Tibial artery (tissue), 4 donors: ENCODE measurements at regions not wholly inside any gene's neighbourhood (a gene's known extent, or its start where the extent isn't known, plus 50 kb on each side); places are given as distances from the start of the nearest gene placed in this dataset.

ENCODE experiments used
- DNase-seq, 2 donors: peaks; one replicate each; pipeline ENCODE4 v3.0.0-alpha.2; 2019
- H3K27ac ChIP-seq, 2 donors: fragments of 200-600 bp; sonication (generic) in 1 of 2; 1 replicate in 1 of 2; 2 replicates in 1 of 2; pipeline ENCODE4 v1.5.1; 2018 to 2019; ENCODE audit warnings: mild to moderate bottlenecking in 1 of 2
- H3K27me3 ChIP-seq, 2 donors: fragments of 200-600 bp; sonication (generic) in 1 of 2; one replicate each; pipeline versions ENCODE4 v1.5.1 to v1.6.0; 2016 to 2019
- H3K36me3 ChIP-seq, 3 donors: fragments of 200-600 bp; sonication (generic) in 2 of 3; one replicate each; pipeline ENCODE4 v1.5.1; 2016 to 2019; ENCODE audit warnings: mild to moderate bottlenecking in 2 of 3
- H3K4me1 ChIP-seq, 4 donors: fragments of 200-600 bp; sonication (generic) in 2 of 4; 1 replicate in 3 of 4; 2 replicates in 1 of 4; pipeline ENCODE4 v1.5.1; 2016 to 2019
- H3K4me3 ChIP-seq, 2 donors: fragments of 200-600 bp; sonication (generic) in 1 of 2; 1 replicate in 1 of 2; 2 replicates in 1 of 2; pipeline ENCODE4 v1.5.1; 2018 to 2019; ENCODE audit warnings: mild to moderate bottlenecking in 2 of 2
- H3K9me3 ChIP-seq, 3 donors: fragments of 200-600 bp; sonication (generic) in 1 of 3; one replicate each; pipeline ENCODE4 v1.5.1; 2016 to 2019
- CTCF ChIP-seq, 2 experiments: fragments of 200-600 bp in 1 of 2; fragments of 450-650 bp in 1 of 2; IDR thresholded peaks; one replicate each; pipeline ENCODE4 v1.5.1; 2017 to 2019; ENCODE audit warnings: antibody characterized with exemption in 2 of 2, mild to moderate bottlenecking in 1 of 2, moderate library complexity in 1 of 2
- intact Hi-C: fragments of 100-400 bp; cut with DNase I; formaldehyde crosslinking; loops from one replicate; pipeline ENCODE4 v1.15.0; 2023; ENCODE audit warnings: low total_unique reads

- H3K27me3 ChIP-seq = no peaks in the 10 kb centered on the region
- DNase-seq = no peak
- no peaks in the 10 kb centered on the region for H3K9me3 ChIP-seq
- no peaks in the 10 kb centered on the region for H3K36me3 ChIP-seq
- no peak for TF ChIP-seq CTCF (IDR thresholded peaks at IDR 0.05)
- H3K4me3 ChIP-seq = no peak overlapping the region
- no peak overlapping the region for H3K27ac ChIP-seq
- intact Hi-C loops = no loop called here
- H3K4me1 ChIP-seq = peaks cover 0 to 18% (median 14%) of the 10 kb centered on the region in 4 donors
Measured at GRCh38 chr10:78957471-78958039, 111.2 kb upstream of the ZMIZ1 start.

GRCh38 chr10:78959217-78959923, 109.4 kb upstream of the ZMIZ1 start:
- intact Hi-C loops = no loop called here

GRCh38 chr10:78959924-78960285, 108.9 kb upstream of the ZMIZ1 start:
- Histone ChIP-seq H3K4me3 (no peak overlapping the region), H3K36me3 (no peaks in the 10 kb centered on the region), H3K27ac (peak overlapping the region in 1 of 2 donors; percentile 34), H3K9me3 (no peaks in the 10 kb centered on the region), H3K27me3 (no peaks in the 10 kb centered on the region), H3K4me1 (peaks cover 0 to 22% (median 14%) of the 10 kb centered on the region in 4 donors)
- TF ChIP-seq CTCF (IDR thresholded peaks at IDR 0.05) = no peak
- intact Hi-C loops = no loop called here
- no peak for DNase-seq

More at GRCh38 chr10:78959217-78959923, 109.4 kb upstream of the ZMIZ1 start:
- Histone ChIP-seq H3K36me3 (no peaks in the 10 kb centered on the region), H3K4me1 (peaks cover 0 to 18% (median 14%) of the 10 kb centered on the region in 4 donors), H3K27ac (peak overlapping the region in 1 of 2 donors; percentile 34), H3K9me3 (no peaks in the 10 kb centered on the region), H3K27me3 (no peaks in the 10 kb centered on the region), H3K4me3 (no peak overlapping the region)
- no peak for TF ChIP-seq CTCF (IDR thresholded peaks at IDR 0.05)
- no peak for DNase-seq

GRCh38 chr10:78960316-78960800, 108.4 kb upstream of the ZMIZ1 start:
- Histone ChIP-seq H3K27ac (peak overlapping the region; percentile 34 to 35), H3K36me3 (no peaks in the 10 kb centered on the region), H3K27me3 (no peaks in the 10 kb centered on the region), H3K9me3 (no peaks in the 10 kb centered on the region), H3K4me3 (no peak overlapping the region), H3K4me1 (peaks cover 0 to 26% (median 17%) of the 10 kb centered on the region in 4 donors)
- intact Hi-C loops = no loop called here
- TF ChIP-seq CTCF (IDR thresholded peaks at IDR 0.05) = no peak
- DNase-seq = peak; percentile 84 to 92

- Histone ChIP-seq H3K4me1 (peaks cover 0 to 31% (median 18%) of the 10 kb centered on the region in 4 donors), H3K27ac (no peak overlapping the region), H3K27me3 (no peaks in the 10 kb centered on the region), H3K36me3 (no peaks in the 10 kb centered on the region), H3K9me3 (no peaks in the 10 kb centered on the region), H3K4me3 (no peak overlapping the region)
- DNase-seq = no peak
- intact Hi-C loops = no loop called here
- no peak for TF ChIP-seq CTCF (IDR thresholded peaks at IDR 0.05)
Measured at GRCh38 chr10:78961760-78962159, 107.0 kb upstream of the ZMIZ1 start.
